ENCODE measurements at regions not wholly inside any gene's neighbourhood (a gene's known extent, or its start where the extent isn't known, plus 50 kb on each side); places are given as distances from the start of the nearest gene placed in this dataset.

GRCh38 chr9:107112707-107113243, 170.3 kb upstream of the RAD23B start:
- no peaks in the 10 kb centered on the region for H3K9me3 ChIP-seq
- no peak for DNase-seq
- no peaks in the 10 kb centered on the region for H3K36me3 ChIP-seq
- no peaks in the 10 kb centered on the region for H3K4me1 ChIP-seq
- no peak overlapping the region for H3K27ac ChIP-seq
- 38 to 93% methylated on average over 1 of the region's 1 CpG for WGBS, 2 donors
- TF ChIP-seq CTCF (IDR thresholded peaks at IDR 0.05) (no peak), POLR2A (IDR thresholded peaks at IDR 0.05) (no peak), EP300 (IDR thresholded peaks at IDR 0.05) (no peak), POLR2AphosphoS5 (IDR thresholded peaks at IDR 0.05) (no peak)
- ATAC-seq (ENCODE audit: low FRiP score in 2 of 2), result no peak
- no peak overlapping the region for H3K4me3 ChIP-seq
- no peaks in the 10 kb centered on the region for H3K27me3 ChIP-seq

- Histone ChIP-seq H3K4me3 (no peak overlapping the region), H3K9me3 (no peaks in the 10 kb centered on the region), H3K4me1 (no peaks in the 10 kb centered on the region), H3K27me3 (no peaks in the 10 kb centered on the region), H3K27ac (no peak overlapping the region), H3K36me3 (no peaks in the 10 kb centered on the region)
- ATAC-seq (ENCODE audit: low FRiP score in 2 of 2) (no peak), DNase-seq (no peak)
- no peak for TF ChIP-seq EP300 (IDR thresholded peaks at IDR 0.05)
- TF ChIP-seq CTCF (IDR thresholded peaks at IDR 0.05), result no peak
- no peak for TF ChIP-seq POLR2AphosphoS5 (IDR thresholded peaks at IDR 0.05)
- no peak for TF ChIP-seq POLR2A (IDR thresholded peaks at IDR 0.05)
- 72 to 82% methylated on average over 6 of the region's 6 CpGs for WGBS, 2 donors
These were observed 164.0 kb upstream of the RAD23B start for GRCh38 chr9:107118863-107119624.

GRCh38 chr9:107119735-107120134, 163.3 kb upstream of the RAD23B start:
- 79 to 94% methylated on average over 5 to 7 of the region's 7 CpGs for WGBS, 2 donors

GRCh38 chr9:107123389-107123788, 159.7 kb upstream of the RAD23B start:
- TF ChIP-seq CTCF (IDR thresholded peaks at IDR 0.05) (no peak), EP300 (IDR thresholded peaks at IDR 0.05) (no peak), POLR2A (IDR thresholded peaks at IDR 0.05) (no peak), POLR2AphosphoS5 (IDR thresholded peaks at IDR 0.05) (no peak)
- Histone ChIP-seq H3K27me3 (no peaks in the 10 kb centered on the region), H3K4me3 (no peak overlapping the region), H3K4me1 (no peaks in the 10 kb centered on the region), H3K36me3 (no peaks in the 10 kb centered on the region), H3K27ac (no peak overlapping the region), H3K9me3 (no peaks in the 10 kb centered on the region)
- no peak for ATAC-seq (ENCODE audit: low FRiP score in 2 of 2)
- DNase-seq, result no peak

More at GRCh38 chr9:107119735-107120134, 163.3 kb upstream of the RAD23B start:
- ATAC-seq (ENCODE audit: low FRiP score in 2 of 2), result no peak
- no peak overlapping the region for H3K27ac ChIP-seq
- DNase-seq, result no peak
- no peaks in the 10 kb centered on the region for H3K27me3 ChIP-seq
- no peaks in the 10 kb centered on the region for H3K9me3 ChIP-seq
- H3K4me1 ChIP-seq, result no peaks in the 10 kb centered on the region
- no peak overlapping the region for H3K4me3 ChIP-seq
- H3K36me3 ChIP-seq, result no peaks in the 10 kb centered on the region
- TF ChIP-seq EP300 (IDR thresholded peaks at IDR 0.05) (no peak), POLR2A (IDR thresholded peaks at IDR 0.05) (no peak), POLR2AphosphoS5 (IDR thresholded peaks at IDR 0.05) (no peak), CTCF (IDR thresholded peaks at IDR 0.05) (no peak)

GRCh38 chr9:107127608-107128007, 155.5 kb upstream of the RAD23B start:
- no peak overlapping the region for H3K4me3 ChIP-seq
- WGBS, 2 donors, result 74 to 82% methylated on average over 5 of the region's 5 CpGs
- TF ChIP-seq EP300 (IDR thresholded peaks at IDR 0.05) (no peak), POLR2AphosphoS5 (IDR thresholded peaks at IDR 0.05) (no peak), CTCF (IDR thresholded peaks at IDR 0.05) (no peak), POLR2A (IDR thresholded peaks at IDR 0.05) (no peak)

More at GRCh38 chr9:107127608-107128007, 155.5 kb upstream of the RAD23B start:
- Histone ChIP-seq H3K27ac (no peak overlapping the region), H3K4me1 (no peaks in the 10 kb centered on the region), H3K9me3 (no peaks in the 10 kb centered on the region), H3K27me3 (no peaks in the 10 kb centered on the region), H3K36me3 (no peaks in the 10 kb centered on the region)
- no peak for ATAC-seq (ENCODE audit: low FRiP score in 2 of 2)
- DNase-seq, result no peak
